Esophagus squamous epithelium (tissue), 5 donors: ENCODE measurements at regions not wholly inside any gene's neighbourhood (a gene's known extent, or its start where the extent isn't known, plus 50 kb on each side); places are given as distances from the start of the nearest gene placed in this dataset.

Source experiments
- DNase-seq: peaks from one replicate; lab custom pipeline; 2025; lab: John Stamatoyannopoulos, UW
- H3K27ac ChIP-seq, 4 donors: fragments of 200-600 bp; sonication (generic); one replicate each; pipeline ENCODE4 v1.5.1; 2016 to 2019; ENCODE audit warnings: mild to moderate bottlenecking in 1 of 4
- H3K27me3 ChIP-seq, 4 donors: fragments of 200-600 bp; sonication (generic); 1 replicate in 3 of 4; 2 replicates in 1 of 4; pipeline versions ENCODE4 v1.5.1 to v1.6.0; 2017 to 2021; ENCODE audit warnings: antibody characterized with exemption in 1 of 4
- H3K36me3 ChIP-seq, 3 donors: fragments of 200-600 bp; sonication (generic); one replicate each; pipeline ENCODE4 v1.5.1; 2016 to 2019
- H3K4me1 ChIP-seq, 3 donors: fragments of 200-600 bp; sonication (generic); one replicate each; pipeline ENCODE4 v1.5.1; 2017 to 2019
- H3K4me3 ChIP-seq, 4 donors: fragments of 200-600 bp; sonication (generic); 1 replicate in 3 of 4; 2 replicates in 1 of 4; pipeline ENCODE4 v1.5.1; 2016 to 2019; ENCODE audit warnings: mild to moderate bottlenecking in 2 of 4, moderate library complexity in 1 of 4
- H3K9me3 ChIP-seq, 3 donors: fragments of 200-600 bp; sonication (generic); one replicate each; pipeline ENCODE4 v1.5.1; 2016 to 2019
- POLR2A ChIP-seq, 4 donors: fragments of 450-650 bp; IDR thresholded peaks; one replicate each; pipeline ENCODE4 v1.6.1; 2017; ENCODE audit warnings: antibody characterized with exemption in 4 of 4, mild to moderate bottlenecking in 4 of 4, moderate library complexity in 3 of 4
- WGBS, 2 donors: methylation state at CpG; one replicate each; pipeline ENCODE4 v1.1.5; 2018; 5-methylcytosine and 5-hydroxymethylcytosine counted together
- intact Hi-C: fragments of 100-400 bp; cut with DNase I; formaldehyde crosslinking; loops from one replicate; pipeline ENCODE4 v1.15.0; 2022
- TF ChIP-seq, protein P1 (sequence below), 6 experiments: fragments of 450-650 bp in 4 of 6; fragments of 200-600 bp in 2 of 6; sonication (generic) in 2 of 6; IDR thresholded peaks; one replicate each; pipeline ENCODE4 v1.5.1; 2016 to 2019; ENCODE audit warnings: antibody characterized with exemption in 6 of 6, mild to moderate bottlenecking in 4 of 6, moderate library complexity in 4 of 6
- donor health status: DM: yes; HTN: yes; CAD: no.

- intact Hi-C loops, result no loop called here
- DNase-seq, result no peak
- Histone ChIP-seq H3K9me3 (no peaks in the 10 kb centered on the region), H3K27me3 (peaks cover 0 to 32% (median 0%) of the 10 kb centered on the region in 4 donors), H3K36me3 (no peaks in the 10 kb centered on the region), H3K4me3 (no peak overlapping the region), H3K4me1 (peaks cover 0 to 12% (median 7%) of the 10 kb centered on the region in 3 donors), H3K27ac (no peak overlapping the region)
- TF ChIP-seq POLR2A (IDR thresholded peaks at IDR 0.05), result no peak
- TF ChIP-seq, protein P1, sequence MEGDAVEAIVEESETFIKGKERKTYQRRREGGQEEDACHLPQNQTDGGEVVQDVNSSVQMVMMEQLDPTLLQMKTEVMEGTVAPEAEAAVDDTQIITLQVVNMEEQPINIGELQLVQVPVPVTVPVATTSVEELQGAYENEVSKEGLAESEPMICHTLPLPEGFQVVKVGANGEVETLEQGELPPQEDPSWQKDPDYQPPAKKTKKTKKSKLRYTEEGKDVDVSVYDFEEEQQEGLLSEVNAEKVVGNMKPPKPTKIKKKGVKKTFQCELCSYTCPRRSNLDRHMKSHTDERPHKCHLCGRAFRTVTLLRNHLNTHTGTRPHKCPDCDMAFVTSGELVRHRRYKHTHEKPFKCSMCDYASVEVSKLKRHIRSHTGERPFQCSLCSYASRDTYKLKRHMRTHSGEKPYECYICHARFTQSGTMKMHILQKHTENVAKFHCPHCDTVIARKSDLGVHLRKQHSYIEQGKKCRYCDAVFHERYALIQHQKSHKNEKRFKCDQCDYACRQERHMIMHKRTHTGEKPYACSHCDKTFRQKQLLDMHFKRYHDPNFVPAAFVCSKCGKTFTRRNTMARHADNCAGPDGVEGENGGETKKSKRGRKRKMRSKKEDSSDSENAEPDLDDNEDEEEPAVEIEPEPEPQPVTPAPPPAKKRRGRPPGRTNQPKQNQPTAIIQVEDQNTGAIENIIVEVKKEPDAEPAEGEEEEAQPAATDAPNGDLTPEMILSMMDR (IDR thresholded peaks at IDR 0.05), result no peak
- WGBS, 2 donors, result 80 to 97% methylated on average over 2 to 4 of the region's 4 CpGs
These were observed 535.9 kb downstream of the MATN1 start for GRCh38 chr1:30187413-30188023.

- H3K9me3 ChIP-seq, result no peaks in the 10 kb centered on the region
- DNase-seq, result no peak
- H3K4me1 ChIP-seq, result peaks cover 0 to 12% (median 7%) of the 10 kb centered on the region in 3 donors
- TF ChIP-seq, protein P1 (IDR thresholded peaks at IDR 0.05), result no peak
- TF ChIP-seq POLR2A (IDR thresholded peaks at IDR 0.05), result no peak
- H3K4me3 ChIP-seq, result no peak overlapping the region
- 27 to 51% methylated on average over 4 of the region's 4 CpGs for WGBS, 2 donors
- intact Hi-C loops, result no loop called here
- no peak overlapping the region for H3K27ac ChIP-seq
- peaks cover 0 to 32% (median 0%) of the 10 kb centered on the region in 4 donors for H3K27me3 ChIP-seq
- H3K36me3 ChIP-seq, result no peaks in the 10 kb centered on the region
These were observed 536.8 kb downstream of the MATN1 start for GRCh38 chr1:30186586-30186985.

DNA sequence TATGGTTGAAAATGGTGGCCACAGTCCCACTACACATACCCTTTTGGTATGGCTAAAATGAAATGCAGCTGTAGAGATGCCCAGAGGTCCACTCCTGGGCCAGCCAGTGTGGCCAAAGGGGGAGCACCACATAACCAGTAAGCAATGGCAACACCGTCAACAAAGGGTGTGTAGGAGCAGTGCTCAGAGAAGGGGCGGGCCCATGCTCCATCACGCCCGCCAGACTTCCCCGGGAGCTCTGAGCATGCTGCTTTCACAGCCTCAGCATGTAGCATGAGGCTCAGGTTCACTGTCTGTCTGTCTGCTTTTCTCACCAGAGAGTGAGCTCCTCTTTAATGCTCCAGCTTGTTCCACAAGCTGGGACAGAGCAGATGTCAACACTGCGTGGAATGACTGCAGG, 537.6 kb downstream of the MATN1 start:
- H3K4me3 ChIP-seq, result no peak overlapping the region
- DNase-seq, result no peak
- no peaks in the 10 kb centered on the region for H3K9me3 ChIP-seq
- WGBS, 2 donors, result 26 to 40% methylated on average over 6 of the region's 6 CpGs
- TF ChIP-seq POLR2A (IDR thresholded peaks at IDR 0.05), result no peak
- TF ChIP-seq, protein P1 (IDR thresholded peaks at IDR 0.05), result no peak
- no peaks in the 10 kb centered on the region for H3K36me3 ChIP-seq
- H3K27me3 ChIP-seq, result peaks cover 0 to 32% (median 0%) of the 10 kb centered on the region in 4 donors
- intact Hi-C loops, result no loop called here
- peaks cover 0 to 7% (median 3%) of the 10 kb centered on the region in 3 donors for H3K4me1 ChIP-seq
- no peak overlapping the region for H3K27ac ChIP-seq

DNA sequence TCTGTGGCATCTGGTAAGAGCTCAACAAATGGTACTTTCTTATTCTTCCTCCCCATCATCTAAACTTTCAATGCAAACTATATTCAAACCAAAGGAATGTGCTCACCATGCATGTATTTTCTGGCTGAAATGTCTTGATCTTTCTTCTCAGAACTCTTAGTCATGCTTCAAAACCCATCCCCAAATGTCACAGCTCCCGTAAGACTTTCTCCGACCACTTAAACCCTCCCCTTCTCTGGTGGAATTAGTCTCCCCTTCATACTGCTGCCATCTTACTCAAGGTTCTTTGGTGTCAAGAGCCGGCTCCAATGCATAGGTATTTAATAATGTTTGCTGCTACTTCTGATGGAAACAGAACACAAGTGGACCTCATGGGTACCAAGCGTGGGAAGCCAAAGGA, 538.1 kb downstream of the MATN1 start:
- Histone ChIP-seq H3K27me3 (peaks cover 0 to 32% (median 0%) of the 10 kb centered on the region in 4 donors), H3K27ac (no peak overlapping the region), H3K9me3 (no peaks in the 10 kb centered on the region), H3K4me3 (no peak overlapping the region), H3K36me3 (no peaks in the 10 kb centered on the region), H3K4me1 (peaks cover 0 to 2% (median 0%) of the 10 kb centered on the region in 3 donors)
- intact Hi-C loops, result no loop called here
- no peak for TF ChIP-seq POLR2A (IDR thresholded peaks at IDR 0.05)
- TF ChIP-seq, protein P1 (IDR thresholded peaks at IDR 0.05), result no peak
- DNase-seq, result no peak
- WGBS, 2 donors, result 89 to 96% methylated on average over 4 of the region's 4 CpGs

GRCh38 chr1:30184393-30185141, 538.8 kb downstream of the MATN1 start:
- H3K4me3 ChIP-seq, result no peak overlapping the region
- intact Hi-C loops, result no loop called here

More at GRCh38 chr1:30184393-30185141, 538.8 kb downstream of the MATN1 start:
- H3K9me3 ChIP-seq, result no peaks in the 10 kb centered on the region
- H3K27ac ChIP-seq, result no peak overlapping the region
- no peaks in the 10 kb centered on the region for H3K4me1 ChIP-seq
- H3K36me3 ChIP-seq, result no peaks in the 10 kb centered on the region
- TF ChIP-seq, protein P1 (IDR thresholded peaks at IDR 0.05), result no peak
- no peak for TF ChIP-seq POLR2A (IDR thresholded peaks at IDR 0.05)
- 50 to 56% methylated on average over 1 of the region's 1 CpG for WGBS, 2 donors
- peaks cover 0 to 32% (median 0%) of the 10 kb centered on the region in 4 donors for H3K27me3 ChIP-seq
- no peak for DNase-seq
